DMS153 treated with DMSO at 0.1 percent for 48 hours (cell line): ENCODE measurements at regions not wholly inside any gene's neighbourhood (a gene's known extent, or its start where the extent isn't known, plus 50 kb on each side); places are given as distances from the start of the nearest gene placed in this dataset.
A peak's percentile ranks its signal among the peaks of the same experiment; 100 is the strongest.

Experiments
- DNase-seq: peaks from one replicate; lab custom pipeline; 2025; ENCODE audit not compliant: unreplicated experiment; lab: John Stamatoyannopoulos, UW

- peak; percentile 39 for DNase-seq
Measured at GRCh38 chr20:57092112-57092899, 174.1 kb downstream of the BMP7 start.

- DNase-seq = no peak
Measured at GRCh38 chr20:57092900-57093530, 173.4 kb downstream of the BMP7 start.

GRCh38 chr20:57093766-57094165, 172.7 kb downstream of the BMP7 start:
- DNase-seq = no peak

- no peak for DNase-seq
Measured at GRCh38 chr20:57094252-57094891, 172.1 kb downstream of the BMP7 start.

- no peak for DNase-seq
Measured at GRCh38 chr20:57094991-57095390, 171.4 kb downstream of the BMP7 start.

- DNase-seq = no peak
Measured at GRCh38 chr20:57095426-57095825, 171.0 kb downstream of the BMP7 start.

- DNase-seq = no peak
Measured at GRCh38 chr20:57097245-57097915, 169.1 kb downstream of the BMP7 start.

GRCh38 chr20:57102160-57102559, 164.3 kb downstream of the BMP7 start:
- no peak for DNase-seq

- DNase-seq = no peak
Measured at GRCh38 chr20:57102566-57102965, 163.9 kb downstream of the BMP7 start.

- DNase-seq = no peak
Measured at GRCh38 chr20:57103146-57103800, 163.2 kb downstream of the BMP7 start.

- no peak for DNase-seq
Measured at GRCh38 chr20:57104113-57104512, 162.3 kb downstream of the BMP7 start.

- no peak for DNase-seq
Measured at GRCh38 chr20:57104651-57105204, 161.7 kb downstream of the BMP7 start.

- no peak for DNase-seq
Measured at GRCh38 chr20:57106030-57106682, 160.3 kb downstream of the BMP7 start.

- DNase-seq = no peak
Measured at GRCh38 chr20:57106692-57107091, 159.7 kb downstream of the BMP7 start.

- no peak for DNase-seq
Measured at GRCh38 chr20:57107208-57107607, 159.2 kb downstream of the BMP7 start.

- no peak for DNase-seq
Measured at GRCh38 chr20:57108218-57108617, 158.2 kb downstream of the BMP7 start.

GRCh38 chr20:57108742-57109570, 157.5 kb downstream of the BMP7 start:
- no peak for DNase-seq

- no peak for DNase-seq
Measured at GRCh38 chr20:57109571-57109953, 156.9 kb downstream of the BMP7 start.
